B cell (primary cell): ENCODE measurements at regions not wholly inside any gene's neighbourhood (a gene's known extent, or its start where the extent isn't known, plus 50 kb on each side); places are given as distances from the start of the nearest gene placed in this dataset.

Experiments
- EZH2 ChIP-seq: IDR thresholded peaks from 2 replicates; pipeline ENCODE4 v1.6.1; 2012; ENCODE audit warnings: borderline replicate concordance, low read depth, mild to moderate bottlenecking, moderate library complexity, low read length; ENCODE audit not compliant: insufficient read depth, poor library complexity, severe bottlenecking
- TF ChIP-seq, protein P1 (sequence below): fragments of 200-600 bp; IDR thresholded peaks from one replicate; pipeline ENCODE4 v1.8.0; 2022; ENCODE audit warnings: antibody characterized with exemption, mild to moderate bottlenecking

DNA sequence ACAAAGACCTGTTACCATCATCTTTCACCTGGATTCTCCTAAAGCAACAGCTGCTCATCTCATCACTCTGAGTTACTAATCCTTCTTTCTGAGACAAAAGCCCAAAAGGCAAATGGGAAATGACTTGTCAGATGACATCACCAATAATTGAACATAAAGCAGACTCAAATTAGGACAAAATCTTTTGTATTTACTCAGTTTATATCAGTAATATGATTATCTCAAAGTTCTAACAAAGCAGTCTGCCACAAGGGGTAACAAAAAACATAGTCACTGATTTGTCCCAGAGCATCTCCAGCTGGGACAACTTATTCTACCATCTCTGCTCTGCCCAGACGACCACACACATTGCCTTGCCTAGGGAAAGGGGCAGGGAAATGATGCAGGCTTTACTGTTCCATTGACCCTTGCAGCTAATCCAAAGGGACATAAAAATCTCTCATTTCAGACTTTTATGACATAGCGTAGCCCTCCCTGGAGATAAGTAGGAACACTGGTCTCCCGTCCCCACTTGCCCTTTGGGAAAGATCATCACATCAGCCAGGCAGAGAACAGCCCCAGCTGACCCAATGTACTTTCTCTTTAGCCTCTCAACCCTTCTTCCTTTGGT, 249.5 kb upstream of the PTGER4 start:
- TF ChIP-seq, protein P1, sequence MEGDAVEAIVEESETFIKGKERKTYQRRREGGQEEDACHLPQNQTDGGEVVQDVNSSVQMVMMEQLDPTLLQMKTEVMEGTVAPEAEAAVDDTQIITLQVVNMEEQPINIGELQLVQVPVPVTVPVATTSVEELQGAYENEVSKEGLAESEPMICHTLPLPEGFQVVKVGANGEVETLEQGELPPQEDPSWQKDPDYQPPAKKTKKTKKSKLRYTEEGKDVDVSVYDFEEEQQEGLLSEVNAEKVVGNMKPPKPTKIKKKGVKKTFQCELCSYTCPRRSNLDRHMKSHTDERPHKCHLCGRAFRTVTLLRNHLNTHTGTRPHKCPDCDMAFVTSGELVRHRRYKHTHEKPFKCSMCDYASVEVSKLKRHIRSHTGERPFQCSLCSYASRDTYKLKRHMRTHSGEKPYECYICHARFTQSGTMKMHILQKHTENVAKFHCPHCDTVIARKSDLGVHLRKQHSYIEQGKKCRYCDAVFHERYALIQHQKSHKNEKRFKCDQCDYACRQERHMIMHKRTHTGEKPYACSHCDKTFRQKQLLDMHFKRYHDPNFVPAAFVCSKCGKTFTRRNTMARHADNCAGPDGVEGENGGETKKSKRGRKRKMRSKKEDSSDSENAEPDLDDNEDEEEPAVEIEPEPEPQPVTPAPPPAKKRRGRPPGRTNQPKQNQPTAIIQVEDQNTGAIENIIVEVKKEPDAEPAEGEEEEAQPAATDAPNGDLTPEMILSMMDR = no peak
- no peak for TF ChIP-seq EZH2
